ENCODE measurements at regions not wholly inside any gene's neighbourhood (a gene's known extent, or its start where the extent isn't known, plus 50 kb on each side); places are given as distances from the start of the nearest gene placed in this dataset.

DNA sequence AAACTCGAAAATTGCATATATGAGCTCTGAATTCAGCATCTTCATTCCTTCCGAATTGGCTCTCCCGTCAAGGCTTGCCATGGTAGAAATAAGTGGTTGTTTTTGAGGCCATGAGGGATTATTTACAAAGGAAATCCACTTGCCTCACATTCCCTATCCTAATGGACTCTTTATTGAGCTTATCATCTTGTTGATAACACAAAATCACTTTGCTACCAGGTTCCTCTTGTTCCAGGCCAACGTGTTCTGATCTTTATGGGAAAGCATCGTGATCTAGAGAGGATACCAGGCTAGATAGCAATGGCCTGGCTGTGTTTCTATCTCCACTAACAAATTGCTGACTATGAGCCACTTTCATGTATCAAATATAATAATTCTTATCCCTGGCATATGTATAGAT, 811.7 kb downstream of the TLR4 start:
- no peaks in the 10 kb centered on the region for H3K9me3 Mint-ChIP-seq
- no peak overlapping the region for H2AFZ ChIP-seq
- ATAC-seq = no peak

More for the DNA sequence above, 811.7 kb downstream of the TLR4 start:
- Histone ChIP-seq H3K79me2 (replicated peaks; ENCODE audit: insufficient read depth) (no peaks in the 10 kb centered on the region), H3K36me3 (ENCODE audit: insufficient read depth) (no peaks in the 10 kb centered on the region), H3K4me1 (ENCODE audit: insufficient read depth) (no peaks in the 10 kb centered on the region), H3F3A (replicated peaks; ENCODE audit: low read depth) (no peaks in the 10 kb centered on the region), H3K9me2 (ENCODE audit: insufficient read depth) (no peaks in the 10 kb centered on the region), H3K4me3 (no peak overlapping the region), H3K4me2 (no peak overlapping the region), H3K27me3 (ENCODE audit: insufficient read depth) (no peaks in the 10 kb centered on the region), H3K27ac (ENCODE audit: low read depth) (no peak overlapping the region), H4K20me1 (replicated peaks; ENCODE audit: insufficient read depth) (no peaks in the 10 kb centered on the region)
- Mint-ChIP-seq H3K4me3 (no peak overlapping the region), H3K4me1 (no peaks in the 10 kb centered on the region), H3K36me3 (ENCODE audit: low read depth) (no peaks in the 10 kb centered on the region), H3K27ac (no peak overlapping the region), H3K27me3 (ENCODE audit: insufficient read depth, low read depth, poor library complexity) (no peaks in the 10 kb centered on the region)
- TF ChIP-seq NANOG (IDR thresholded peaks at IDR 0.05; ENCODE audit: borderline replicate concordance) (no peak), ZNF114 (CRISPR knock-in tag; IDR thresholded peaks at IDR 0.05) (no peak), EZH2 (IDR thresholded peaks at IDR 0.05; ENCODE audit: low read depth, unreplicated experiment) (no peak)
- TF ChIP-seq, protein P1, sequence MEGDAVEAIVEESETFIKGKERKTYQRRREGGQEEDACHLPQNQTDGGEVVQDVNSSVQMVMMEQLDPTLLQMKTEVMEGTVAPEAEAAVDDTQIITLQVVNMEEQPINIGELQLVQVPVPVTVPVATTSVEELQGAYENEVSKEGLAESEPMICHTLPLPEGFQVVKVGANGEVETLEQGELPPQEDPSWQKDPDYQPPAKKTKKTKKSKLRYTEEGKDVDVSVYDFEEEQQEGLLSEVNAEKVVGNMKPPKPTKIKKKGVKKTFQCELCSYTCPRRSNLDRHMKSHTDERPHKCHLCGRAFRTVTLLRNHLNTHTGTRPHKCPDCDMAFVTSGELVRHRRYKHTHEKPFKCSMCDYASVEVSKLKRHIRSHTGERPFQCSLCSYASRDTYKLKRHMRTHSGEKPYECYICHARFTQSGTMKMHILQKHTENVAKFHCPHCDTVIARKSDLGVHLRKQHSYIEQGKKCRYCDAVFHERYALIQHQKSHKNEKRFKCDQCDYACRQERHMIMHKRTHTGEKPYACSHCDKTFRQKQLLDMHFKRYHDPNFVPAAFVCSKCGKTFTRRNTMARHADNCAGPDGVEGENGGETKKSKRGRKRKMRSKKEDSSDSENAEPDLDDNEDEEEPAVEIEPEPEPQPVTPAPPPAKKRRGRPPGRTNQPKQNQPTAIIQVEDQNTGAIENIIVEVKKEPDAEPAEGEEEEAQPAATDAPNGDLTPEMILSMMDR (conservative IDR thresholded peaks at IDR 0.05; ENCODE audit: low read depth in 2 of 2) = no peak
- TF ChIP-seq, protein P2, sequence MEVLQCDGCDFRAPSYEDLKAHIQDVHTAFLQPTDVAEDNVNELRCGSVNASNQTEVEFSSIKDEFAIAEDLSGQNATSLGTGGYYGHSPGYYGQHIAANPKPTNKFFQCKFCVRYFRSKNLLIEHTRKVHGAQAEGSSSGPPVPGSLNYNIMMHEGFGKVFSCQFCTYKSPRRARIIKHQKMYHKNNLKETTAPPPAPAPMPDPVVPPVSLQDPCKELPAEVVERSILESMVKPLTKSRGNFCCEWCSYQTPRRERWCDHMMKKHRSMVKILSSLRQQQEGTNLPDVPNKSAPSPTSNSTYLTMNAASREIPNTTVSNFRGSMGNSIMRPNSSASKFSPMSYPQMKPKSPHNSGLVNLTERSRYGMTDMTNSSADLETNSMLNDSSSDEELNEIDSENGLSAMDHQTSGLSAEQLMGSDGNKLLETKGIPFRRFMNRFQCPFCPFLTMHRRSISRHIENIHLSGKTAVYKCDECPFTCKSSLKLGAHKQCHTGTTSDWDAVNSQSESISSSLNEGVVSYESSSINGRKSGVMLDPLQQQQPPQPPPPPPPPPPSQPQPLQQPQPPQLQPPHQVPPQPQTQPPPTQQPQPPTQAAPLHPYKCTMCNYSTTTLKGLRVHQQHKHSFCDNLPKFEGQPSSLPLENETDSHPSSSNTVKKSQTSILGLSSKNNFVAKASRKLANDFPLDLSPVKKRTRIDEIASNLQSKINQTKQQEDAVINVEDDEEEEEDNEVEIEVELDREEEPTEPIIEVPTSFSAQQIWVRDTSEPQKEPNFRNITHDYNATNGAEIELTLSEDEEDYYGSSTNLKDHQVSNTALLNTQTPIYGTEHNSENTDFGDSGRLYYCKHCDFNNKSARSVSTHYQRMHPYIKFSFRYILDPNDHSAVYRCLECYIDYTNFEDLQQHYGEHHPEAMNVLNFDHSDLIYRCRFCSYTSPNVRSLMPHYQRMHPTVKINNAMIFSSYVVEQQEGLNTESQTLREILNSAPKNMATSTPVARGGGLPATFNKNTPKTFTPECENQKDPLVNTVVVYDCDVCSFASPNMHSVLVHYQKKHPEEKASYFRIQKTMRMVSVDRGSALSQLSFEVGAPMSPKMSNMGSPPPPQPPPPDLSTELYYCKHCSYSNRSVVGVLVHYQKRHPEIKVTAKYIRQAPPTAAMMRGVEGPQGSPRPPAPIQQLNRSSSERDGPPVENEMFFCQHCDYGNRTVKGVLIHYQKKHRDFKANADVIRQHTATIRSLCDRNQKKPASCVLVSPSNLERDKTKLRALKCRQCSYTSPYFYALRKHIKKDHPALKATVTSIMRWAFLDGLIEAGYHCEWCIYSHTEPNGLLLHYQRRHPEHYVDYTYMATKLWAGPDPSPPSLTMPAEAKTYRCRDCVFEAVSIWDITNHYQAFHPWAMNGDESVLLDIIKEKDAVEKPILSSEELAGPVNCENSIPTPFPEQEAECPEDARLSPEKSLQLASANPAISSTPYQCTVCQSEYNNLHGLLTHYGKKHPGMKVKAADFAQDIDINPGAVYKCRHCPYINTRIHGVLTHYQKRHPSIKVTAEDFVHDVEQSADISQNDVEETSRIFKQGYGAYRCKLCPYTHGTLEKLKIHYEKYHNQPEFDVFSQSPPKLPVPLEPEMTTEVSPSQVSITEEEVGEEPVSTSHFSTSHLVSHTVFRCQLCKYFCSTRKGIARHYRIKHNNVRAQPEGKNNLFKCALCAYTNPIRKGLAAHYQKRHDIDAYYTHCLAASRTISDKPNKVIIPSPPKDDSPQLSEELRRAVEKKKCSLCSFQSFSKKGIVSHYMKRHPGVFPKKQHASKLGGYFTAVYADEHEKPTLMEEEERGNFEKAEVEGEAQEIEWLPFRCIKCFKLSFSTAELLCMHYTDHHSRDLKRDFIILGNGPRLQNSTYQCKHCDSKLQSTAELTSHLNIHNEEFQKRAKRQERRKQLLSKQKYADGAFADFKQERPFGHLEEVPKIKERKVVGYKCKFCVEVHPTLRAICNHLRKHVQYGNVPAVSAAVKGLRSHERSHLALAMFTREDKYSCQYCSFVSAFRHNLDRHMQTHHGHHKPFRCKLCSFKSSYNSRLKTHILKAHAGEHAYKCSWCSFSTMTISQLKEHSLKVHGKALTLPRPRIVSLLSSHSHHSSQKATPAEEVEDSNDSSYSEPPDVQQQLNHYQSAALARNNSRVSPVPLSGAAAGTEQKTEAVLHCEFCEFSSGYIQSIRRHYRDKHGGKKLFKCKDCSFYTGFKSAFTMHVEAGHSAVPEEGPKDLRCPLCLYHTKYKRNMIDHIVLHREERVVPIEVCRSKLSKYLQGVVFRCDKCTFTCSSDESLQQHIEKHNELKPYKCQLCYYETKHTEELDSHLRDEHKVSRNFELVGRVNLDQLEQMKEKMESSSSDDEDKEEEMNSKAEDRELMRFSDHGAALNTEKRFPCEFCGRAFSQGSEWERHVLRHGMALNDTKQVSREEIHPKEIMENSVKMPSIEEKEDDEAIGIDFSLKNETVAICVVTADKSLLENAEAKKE (CRISPR knock-in tag; IDR thresholded peaks at IDR 0.05) = no peak
- no peak for DNase-seq (ENCODE audit: low spot score)

All from GM23338 (cell line).